ENCODE measurements at regions not wholly inside any gene's neighbourhood (a gene's known extent, or its start where the extent isn't known, plus 50 kb on each side); places are given as distances from the start of the nearest gene placed in this dataset.

- TF ChIP-seq POLR2A (IDR thresholded peaks at IDR 0.05) (no peak), EP300 (IDR thresholded peaks at IDR 0.05; ENCODE audit: low read depth) (no peak), POLR2AphosphoS5 (IDR thresholded peaks at IDR 0.05) (no peak)
- TF ChIP-seq, protein P1, sequence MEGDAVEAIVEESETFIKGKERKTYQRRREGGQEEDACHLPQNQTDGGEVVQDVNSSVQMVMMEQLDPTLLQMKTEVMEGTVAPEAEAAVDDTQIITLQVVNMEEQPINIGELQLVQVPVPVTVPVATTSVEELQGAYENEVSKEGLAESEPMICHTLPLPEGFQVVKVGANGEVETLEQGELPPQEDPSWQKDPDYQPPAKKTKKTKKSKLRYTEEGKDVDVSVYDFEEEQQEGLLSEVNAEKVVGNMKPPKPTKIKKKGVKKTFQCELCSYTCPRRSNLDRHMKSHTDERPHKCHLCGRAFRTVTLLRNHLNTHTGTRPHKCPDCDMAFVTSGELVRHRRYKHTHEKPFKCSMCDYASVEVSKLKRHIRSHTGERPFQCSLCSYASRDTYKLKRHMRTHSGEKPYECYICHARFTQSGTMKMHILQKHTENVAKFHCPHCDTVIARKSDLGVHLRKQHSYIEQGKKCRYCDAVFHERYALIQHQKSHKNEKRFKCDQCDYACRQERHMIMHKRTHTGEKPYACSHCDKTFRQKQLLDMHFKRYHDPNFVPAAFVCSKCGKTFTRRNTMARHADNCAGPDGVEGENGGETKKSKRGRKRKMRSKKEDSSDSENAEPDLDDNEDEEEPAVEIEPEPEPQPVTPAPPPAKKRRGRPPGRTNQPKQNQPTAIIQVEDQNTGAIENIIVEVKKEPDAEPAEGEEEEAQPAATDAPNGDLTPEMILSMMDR (IDR thresholded peaks at IDR 0.05): no peak
- H3K4me1 ChIP-seq: no peaks in the 10 kb centered on the region
- in situ Hi-C loops (cut with MboI; ENCODE audit: low pct_ligation_motif_present in 1 of 4, low pct_unique_long_range_greater_than_20kb in 1 of 4, low sequenced_read_pairs in 3 of 4) (no loop called here), intact Hi-C loops (cut with DNase I; ENCODE audit: low total_unique reads) (no loop called here)
- 91% methylated on average over 43 of the region's 43 CpGs; no CpG with 5 or more reads in 1 of the 2 donors for WGBS, 2 donors (ENCODE audit: low coverage in 1 of 2)
- no peak overlapping the region for H3K27ac ChIP-seq
- no peaks in the 10 kb centered on the region for H3K27me3 ChIP-seq
- no peak overlapping the region for H3K4me3 ChIP-seq
- no peaks in the 10 kb centered on the region for H3K9me3 ChIP-seq
- DNase-seq: no peak
- H3K36me3 ChIP-seq: no peaks in the 10 kb centered on the region
Observed at GRCh38 chr10:132993271-132994184, 51.2 kb upstream of the CFAP46 start.

DNA sequence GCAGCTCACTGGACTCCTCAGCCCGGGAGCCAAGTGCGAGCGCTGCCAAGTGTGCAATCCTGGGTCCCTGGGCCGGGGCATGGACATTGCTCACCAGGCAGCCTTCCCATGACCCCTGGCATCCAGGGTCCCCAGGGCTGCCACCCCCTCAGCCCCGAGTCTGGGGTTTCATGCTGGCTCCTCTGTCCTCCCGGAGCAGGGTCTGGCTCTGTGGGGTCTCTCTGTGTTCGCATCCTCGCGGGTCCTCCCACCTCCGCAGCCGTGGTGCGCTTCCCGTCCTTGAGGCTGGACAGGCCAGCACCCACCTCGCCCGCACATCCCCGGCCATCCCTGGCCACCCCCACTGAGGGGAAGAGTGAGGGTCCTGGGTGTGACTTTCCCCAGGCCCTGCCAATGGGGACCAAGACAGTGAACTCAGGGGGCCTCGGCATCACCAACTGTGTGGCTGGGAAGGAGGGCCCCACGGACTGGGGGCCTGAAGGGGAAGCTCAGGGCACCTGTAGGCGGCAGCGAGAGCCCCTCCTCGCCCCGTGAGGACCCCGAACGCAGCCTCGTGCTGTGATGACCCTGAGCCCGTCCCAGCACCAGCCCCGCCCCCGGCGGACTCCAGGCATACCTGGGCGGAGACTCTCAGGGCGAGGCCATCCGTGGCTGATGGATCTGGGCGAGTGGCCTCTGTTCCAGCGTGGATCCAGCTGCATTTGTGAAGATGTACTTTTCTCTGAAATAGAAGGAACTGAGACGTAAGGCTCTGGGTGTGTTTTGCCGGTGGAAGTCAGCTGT, 50.3 kb upstream of the CFAP46 start:
- Histone ChIP-seq H3K27ac (no peak overlapping the region), H3K4me3 (no peak overlapping the region), H3K36me3 (no peaks in the 10 kb centered on the region), H3K27me3 (no peaks in the 10 kb centered on the region), H3K9me3 (no peaks in the 10 kb centered on the region), H3K4me1 (no peaks in the 10 kb centered on the region)
- WGBS, 2 donors (ENCODE audit: low coverage in 1 of 2): 59 to 100% methylated on average over 1 to 21 of the region's 36 CpGs
- DNase-seq: no peak
- TF ChIP-seq POLR2A (IDR thresholded peaks at IDR 0.05) (no peak), EP300 (IDR thresholded peaks at IDR 0.05; ENCODE audit: low read depth) (no peak), POLR2AphosphoS5 (IDR thresholded peaks at IDR 0.05) (no peak)
- TF ChIP-seq, protein P1 (IDR thresholded peaks at IDR 0.05): no peak
- intact Hi-C loops (cut with DNase I; ENCODE audit: low total_unique reads) (no loop called here), in situ Hi-C loops (cut with MboI; ENCODE audit: low pct_ligation_motif_present in 1 of 4, low pct_unique_long_range_greater_than_20kb in 1 of 4, low sequenced_read_pairs in 3 of 4) (no loop called here)
